ENCODE measurements at regions not wholly inside any gene's neighbourhood (a gene's known extent, or its start where the extent isn't known, plus 50 kb on each side); places are given as distances from the start of the nearest gene placed in this dataset.

- intact Hi-C loops (cut with DNase I) = no loop called here
- Histone ChIP-seq H3K27ac (no peak overlapping the region), H3K4me3 (no peak overlapping the region), H3K9me3 (no peaks in the 10 kb centered on the region), H3K27me3 (peaks cover 20% of the 10 kb centered on the region), H3K4me1 (no peaks in the 10 kb centered on the region), H3K36me3 (no peaks in the 10 kb centered on the region)
- DNase-seq = no peak
- ATAC-seq = no peak
- TF ChIP-seq, protein P1, sequence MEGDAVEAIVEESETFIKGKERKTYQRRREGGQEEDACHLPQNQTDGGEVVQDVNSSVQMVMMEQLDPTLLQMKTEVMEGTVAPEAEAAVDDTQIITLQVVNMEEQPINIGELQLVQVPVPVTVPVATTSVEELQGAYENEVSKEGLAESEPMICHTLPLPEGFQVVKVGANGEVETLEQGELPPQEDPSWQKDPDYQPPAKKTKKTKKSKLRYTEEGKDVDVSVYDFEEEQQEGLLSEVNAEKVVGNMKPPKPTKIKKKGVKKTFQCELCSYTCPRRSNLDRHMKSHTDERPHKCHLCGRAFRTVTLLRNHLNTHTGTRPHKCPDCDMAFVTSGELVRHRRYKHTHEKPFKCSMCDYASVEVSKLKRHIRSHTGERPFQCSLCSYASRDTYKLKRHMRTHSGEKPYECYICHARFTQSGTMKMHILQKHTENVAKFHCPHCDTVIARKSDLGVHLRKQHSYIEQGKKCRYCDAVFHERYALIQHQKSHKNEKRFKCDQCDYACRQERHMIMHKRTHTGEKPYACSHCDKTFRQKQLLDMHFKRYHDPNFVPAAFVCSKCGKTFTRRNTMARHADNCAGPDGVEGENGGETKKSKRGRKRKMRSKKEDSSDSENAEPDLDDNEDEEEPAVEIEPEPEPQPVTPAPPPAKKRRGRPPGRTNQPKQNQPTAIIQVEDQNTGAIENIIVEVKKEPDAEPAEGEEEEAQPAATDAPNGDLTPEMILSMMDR (IDR thresholded peaks at IDR 0.05) = no peak
Observed at GRCh38 chr10:3008518-3009195, 58.7 kb upstream of the PFKP start.

DNA sequence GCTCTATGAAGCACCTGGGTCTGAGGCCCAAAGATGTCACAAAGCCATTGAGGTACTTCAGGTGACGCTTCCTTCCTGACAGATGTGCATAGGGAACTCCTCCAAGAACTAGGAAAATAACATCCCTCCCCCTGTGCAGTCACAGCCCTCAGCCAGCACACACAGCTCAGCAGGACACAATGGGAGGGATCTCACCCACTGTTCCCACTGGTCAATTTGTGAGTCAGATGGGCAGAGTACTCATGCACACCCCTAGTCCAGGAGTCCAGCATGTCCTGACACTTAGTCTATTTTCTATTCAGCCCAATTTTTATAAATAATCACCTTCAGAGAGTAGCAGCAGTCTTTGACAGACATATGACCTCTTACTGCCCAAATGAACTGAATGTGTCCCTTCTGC lies 60.7 kb upstream of the PFKP start:
- Histone ChIP-seq H3K4me1 (no peaks in the 10 kb centered on the region), H3K27me3 (peaks cover 8% of the 10 kb centered on the region), H3K9me3 (no peaks in the 10 kb centered on the region), H3K4me3 (no peak overlapping the region), H3K36me3 (no peaks in the 10 kb centered on the region), H3K27ac (no peak overlapping the region)
- DNase-seq = no peak
- no peak for ATAC-seq
- TF ChIP-seq, protein P1 (IDR thresholded peaks at IDR 0.05) = no peak
- intact Hi-C loops (cut with DNase I) = no loop called here

GRCh38 chr10:3006093-3006492 lies 61.3 kb upstream of the PFKP start:
- TF ChIP-seq, protein P1 (IDR thresholded peaks at IDR 0.05) = no peak
- no peaks in the 10 kb centered on the region for H3K36me3 ChIP-seq
- no peaks in the 10 kb centered on the region for H3K9me3 ChIP-seq
- no peak overlapping the region for H3K4me3 ChIP-seq
- H3K27me3 ChIP-seq = peaks cover 3% of the 10 kb centered on the region
- DNase-seq (no peak), ATAC-seq (no peak)
- no peak overlapping the region for H3K27ac ChIP-seq
- intact Hi-C loops (cut with DNase I) = no loop called here
- no peaks in the 10 kb centered on the region for H3K4me1 ChIP-seq

DNA sequence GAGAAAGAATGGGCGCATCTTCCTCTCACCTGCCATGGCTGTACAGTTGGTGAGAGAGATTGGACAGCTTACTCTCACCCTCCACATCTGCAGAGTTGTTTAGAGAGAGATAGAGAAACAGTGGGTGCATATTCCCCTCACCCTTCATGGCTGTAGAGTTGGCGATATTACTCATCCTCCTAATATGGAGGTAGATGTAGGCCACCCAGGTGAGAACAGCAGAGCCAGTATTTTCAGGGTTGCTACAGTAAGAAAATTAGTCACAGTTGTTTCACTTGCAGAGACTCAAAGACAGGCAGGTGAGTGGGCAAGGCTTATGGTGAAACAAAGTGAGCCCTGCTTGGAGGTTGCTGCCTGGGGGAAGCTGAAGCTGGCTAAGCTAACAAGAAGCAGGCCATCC lies 65.0 kb upstream of the PFKP start:
- intact Hi-C loops (cut with DNase I) = no loop called here
- Histone ChIP-seq H3K27ac (no peak overlapping the region), H3K27me3 (no peaks in the 10 kb centered on the region), H3K36me3 (no peaks in the 10 kb centered on the region), H3K4me1 (no peaks in the 10 kb centered on the region), H3K4me3 (no peak overlapping the region), H3K9me3 (no peaks in the 10 kb centered on the region)
- ATAC-seq (no peak), DNase-seq (no peak)
- TF ChIP-seq, protein P1 (IDR thresholded peaks at IDR 0.05) = no peak

- H3K9me3 ChIP-seq = no peaks in the 10 kb centered on the region
- DNase-seq (no peak), ATAC-seq (no peak)
- no peak overlapping the region for H3K27ac ChIP-seq
- H3K4me1 ChIP-seq = no peaks in the 10 kb centered on the region
- TF ChIP-seq, protein P1 (IDR thresholded peaks at IDR 0.05) = no peak
- intact Hi-C loops (cut with DNase I) = no loop called here
- H3K36me3 ChIP-seq = no peaks in the 10 kb centered on the region
- no peaks in the 10 kb centered on the region for H3K27me3 ChIP-seq
- H3K4me3 ChIP-seq = no peak overlapping the region
Observed at GRCh38 chr10:3000048-3000447, 67.3 kb upstream of the PFKP start.

All from upper lobe of right lung (tissue), 1 donor.